ENCODE measurements at regions not wholly inside any gene's neighbourhood (a gene's known extent, or its start where the extent isn't known, plus 50 kb on each side); places are given as distances from the start of the nearest gene placed in this dataset.

DNA sequence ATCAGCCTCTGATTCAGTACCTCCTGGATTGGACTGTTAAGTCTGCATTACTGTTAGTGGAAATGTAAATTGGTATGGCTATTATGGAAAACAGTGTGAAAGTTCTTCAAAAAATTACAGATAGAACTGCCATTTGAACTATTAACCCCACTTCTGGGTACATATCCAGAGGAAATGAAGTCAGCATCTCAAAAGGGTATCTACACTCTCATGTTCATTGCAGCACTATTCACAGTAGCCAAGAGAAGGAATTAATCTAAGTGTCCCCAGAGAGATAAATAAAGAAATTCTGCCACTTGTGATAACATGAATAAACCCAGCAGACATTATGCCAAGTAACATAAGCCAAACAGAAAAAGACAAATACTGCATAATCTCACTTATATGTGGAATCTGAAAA lies 676.0 kb downstream of the PLA2G4A start:
- TF ChIP-seq, protein P1, sequence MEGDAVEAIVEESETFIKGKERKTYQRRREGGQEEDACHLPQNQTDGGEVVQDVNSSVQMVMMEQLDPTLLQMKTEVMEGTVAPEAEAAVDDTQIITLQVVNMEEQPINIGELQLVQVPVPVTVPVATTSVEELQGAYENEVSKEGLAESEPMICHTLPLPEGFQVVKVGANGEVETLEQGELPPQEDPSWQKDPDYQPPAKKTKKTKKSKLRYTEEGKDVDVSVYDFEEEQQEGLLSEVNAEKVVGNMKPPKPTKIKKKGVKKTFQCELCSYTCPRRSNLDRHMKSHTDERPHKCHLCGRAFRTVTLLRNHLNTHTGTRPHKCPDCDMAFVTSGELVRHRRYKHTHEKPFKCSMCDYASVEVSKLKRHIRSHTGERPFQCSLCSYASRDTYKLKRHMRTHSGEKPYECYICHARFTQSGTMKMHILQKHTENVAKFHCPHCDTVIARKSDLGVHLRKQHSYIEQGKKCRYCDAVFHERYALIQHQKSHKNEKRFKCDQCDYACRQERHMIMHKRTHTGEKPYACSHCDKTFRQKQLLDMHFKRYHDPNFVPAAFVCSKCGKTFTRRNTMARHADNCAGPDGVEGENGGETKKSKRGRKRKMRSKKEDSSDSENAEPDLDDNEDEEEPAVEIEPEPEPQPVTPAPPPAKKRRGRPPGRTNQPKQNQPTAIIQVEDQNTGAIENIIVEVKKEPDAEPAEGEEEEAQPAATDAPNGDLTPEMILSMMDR (IDR thresholded peaks at IDR 0.05) = no peak
- TF ChIP-seq POLR2A (IDR thresholded peaks at IDR 0.05) = no peak

All from esophagus squamous epithelium (tissue), 4 donors.